Neural cell (in vitro differentiated cells): ENCODE measurements at regions not wholly inside any gene's neighbourhood (a gene's known extent, or its start where the extent isn't known, plus 50 kb on each side); places are given as distances from the start of the nearest gene placed in this dataset.

Source experiments
- EP300 ChIP-seq: fragments of 450-650 bp; conservative IDR thresholded peaks from 2 replicates; pipeline ENCODE4 v1.6.1; 2014; ENCODE audit warnings: antibody characterized with exemption, mild to moderate bottlenecking, moderate library complexity; ENCODE audit not compliant: poor library complexity, severe bottlenecking
- EZH2 ChIP-seq: fragments of 200-600, 300-800 bp; shearing (Covaris generic), sonication (generic); IDR thresholded peaks from 2 replicates; pipeline ENCODE4 v1.6.1; 2014; ENCODE audit warnings: antibody characterized with exemption, low read length, borderline replicate concordance, mild to moderate bottlenecking; ENCODE audit not compliant: insufficient read depth, poor library complexity, severe bottlenecking
- TF ChIP-seq, protein P1 (sequence below): fragments of 450-650 bp; IDR thresholded peaks from 2 replicates; pipeline ENCODE4 v1.5.1; 2014; ENCODE audit warnings: antibody characterized with exemption, mild to moderate bottlenecking, moderate library complexity; ENCODE audit not compliant: poor library complexity, severe bottlenecking
- TF ChIP-seq, protein P2 (sequence below): IDR thresholded peaks from 2 replicates; pipeline ENCODE4 v1.6.1; 2012; ENCODE audit warnings: borderline replicate concordance

DNA sequence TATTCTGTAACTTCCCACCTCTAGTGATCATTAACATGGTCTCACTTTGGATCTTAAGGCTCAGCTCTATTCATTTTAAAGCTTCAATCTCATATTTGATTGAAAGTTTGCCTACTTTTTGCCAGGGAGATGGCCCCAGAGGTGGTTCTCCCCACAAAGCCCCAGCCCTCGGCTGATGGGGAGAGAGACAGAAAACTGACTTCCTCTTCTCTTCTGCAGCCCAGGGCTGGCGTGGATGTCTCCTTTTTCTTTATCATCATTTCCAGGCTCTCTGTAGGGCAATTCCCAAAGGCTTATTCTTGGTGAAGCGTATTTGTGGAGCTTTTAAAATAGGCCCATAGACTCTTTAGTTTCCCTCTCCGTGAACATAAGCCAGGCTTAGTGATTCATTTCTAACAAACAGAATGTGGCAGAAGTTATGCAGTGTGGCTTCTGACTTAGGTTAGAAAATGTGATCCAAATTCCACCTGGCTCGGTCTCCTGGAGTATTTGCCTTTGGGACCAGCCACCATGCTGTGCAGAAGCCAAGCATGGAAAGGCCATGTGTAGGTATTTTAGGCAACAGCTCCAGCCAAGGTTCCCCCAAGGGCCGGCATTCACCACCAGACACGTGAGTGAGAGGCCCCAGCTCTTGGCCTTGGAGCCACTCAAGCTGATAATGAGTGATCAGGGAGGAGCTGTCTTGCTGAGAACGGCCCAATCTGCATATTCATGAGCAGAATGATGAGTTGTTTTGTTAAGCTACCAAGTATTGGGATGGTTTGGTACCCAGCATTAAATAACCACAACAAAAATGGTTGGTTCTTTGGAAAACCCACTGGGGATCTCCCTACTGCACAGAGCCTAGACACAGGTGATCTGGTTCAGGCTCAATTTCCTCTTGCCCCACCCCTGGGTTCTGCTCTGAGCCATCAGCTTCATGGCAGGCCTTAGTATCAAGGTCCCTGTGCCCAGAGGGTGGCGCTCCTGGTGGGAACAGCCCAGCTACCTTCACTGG lies 353.2 kb upstream of the PROK2 start:
- TF ChIP-seq, protein P1, sequence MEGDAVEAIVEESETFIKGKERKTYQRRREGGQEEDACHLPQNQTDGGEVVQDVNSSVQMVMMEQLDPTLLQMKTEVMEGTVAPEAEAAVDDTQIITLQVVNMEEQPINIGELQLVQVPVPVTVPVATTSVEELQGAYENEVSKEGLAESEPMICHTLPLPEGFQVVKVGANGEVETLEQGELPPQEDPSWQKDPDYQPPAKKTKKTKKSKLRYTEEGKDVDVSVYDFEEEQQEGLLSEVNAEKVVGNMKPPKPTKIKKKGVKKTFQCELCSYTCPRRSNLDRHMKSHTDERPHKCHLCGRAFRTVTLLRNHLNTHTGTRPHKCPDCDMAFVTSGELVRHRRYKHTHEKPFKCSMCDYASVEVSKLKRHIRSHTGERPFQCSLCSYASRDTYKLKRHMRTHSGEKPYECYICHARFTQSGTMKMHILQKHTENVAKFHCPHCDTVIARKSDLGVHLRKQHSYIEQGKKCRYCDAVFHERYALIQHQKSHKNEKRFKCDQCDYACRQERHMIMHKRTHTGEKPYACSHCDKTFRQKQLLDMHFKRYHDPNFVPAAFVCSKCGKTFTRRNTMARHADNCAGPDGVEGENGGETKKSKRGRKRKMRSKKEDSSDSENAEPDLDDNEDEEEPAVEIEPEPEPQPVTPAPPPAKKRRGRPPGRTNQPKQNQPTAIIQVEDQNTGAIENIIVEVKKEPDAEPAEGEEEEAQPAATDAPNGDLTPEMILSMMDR: no peak
- TF ChIP-seq, protein P2, sequence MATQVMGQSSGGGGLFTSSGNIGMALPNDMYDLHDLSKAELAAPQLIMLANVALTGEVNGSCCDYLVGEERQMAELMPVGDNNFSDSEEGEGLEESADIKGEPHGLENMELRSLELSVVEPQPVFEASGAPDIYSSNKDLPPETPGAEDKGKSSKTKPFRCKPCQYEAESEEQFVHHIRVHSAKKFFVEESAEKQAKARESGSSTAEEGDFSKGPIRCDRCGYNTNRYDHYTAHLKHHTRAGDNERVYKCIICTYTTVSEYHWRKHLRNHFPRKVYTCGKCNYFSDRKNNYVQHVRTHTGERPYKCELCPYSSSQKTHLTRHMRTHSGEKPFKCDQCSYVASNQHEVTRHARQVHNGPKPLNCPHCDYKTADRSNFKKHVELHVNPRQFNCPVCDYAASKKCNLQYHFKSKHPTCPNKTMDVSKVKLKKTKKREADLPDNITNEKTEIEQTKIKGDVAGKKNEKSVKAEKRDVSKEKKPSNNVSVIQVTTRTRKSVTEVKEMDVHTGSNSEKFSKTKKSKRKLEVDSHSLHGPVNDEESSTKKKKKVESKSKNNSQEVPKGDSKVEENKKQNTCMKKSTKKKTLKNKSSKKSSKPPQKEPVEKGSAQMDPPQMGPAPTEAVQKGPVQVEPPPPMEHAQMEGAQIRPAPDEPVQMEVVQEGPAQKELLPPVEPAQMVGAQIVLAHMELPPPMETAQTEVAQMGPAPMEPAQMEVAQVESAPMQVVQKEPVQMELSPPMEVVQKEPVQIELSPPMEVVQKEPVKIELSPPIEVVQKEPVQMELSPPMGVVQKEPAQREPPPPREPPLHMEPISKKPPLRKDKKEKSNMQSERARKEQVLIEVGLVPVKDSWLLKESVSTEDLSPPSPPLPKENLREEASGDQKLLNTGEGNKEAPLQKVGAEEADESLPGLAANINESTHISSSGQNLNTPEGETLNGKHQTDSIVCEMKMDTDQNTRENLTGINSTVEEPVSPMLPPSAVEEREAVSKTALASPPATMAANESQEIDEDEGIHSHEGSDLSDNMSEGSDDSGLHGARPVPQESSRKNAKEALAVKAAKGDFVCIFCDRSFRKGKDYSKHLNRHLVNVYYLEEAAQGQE: no peak
- no peak for TF ChIP-seq EZH2
- TF ChIP-seq EP300: no peak
